ENCODE measurements at regions not wholly inside any gene's neighbourhood (a gene's known extent, or its start where the extent isn't known, plus 50 kb on each side); places are given as distances from the start of the nearest gene placed in this dataset.

GRCh38 chr7:113717739-113718138 lies 201.1 kb downstream of the PPP1R3A start:
- no peak for TF ChIP-seq CTCF (IDR thresholded peaks at IDR 0.05)
- TF ChIP-seq POLR2A (IDR thresholded peaks at IDR 0.05) = no peak
